ENCODE measurements at regions not wholly inside any gene's neighbourhood (a gene's known extent, or its start where the extent isn't known, plus 50 kb on each side); places are given as distances from the start of the nearest gene placed in this dataset.

- no peak for TF ChIP-seq FOXP4 (CRISPR knock-in tag; IDR thresholded peaks at IDR 0.05)
- TF ChIP-seq ZBTB33 (CRISPR knock-in tag; IDR thresholded peaks at IDR 0.05) = no peak
- no peak for TF ChIP-seq ZNF776 (CRISPR knock-in tag; IDR thresholded peaks at IDR 0.05)
- TF ChIP-seq PCBP1 (IDR thresholded peaks at IDR 0.05; ENCODE audit: borderline replicate concordance, low read depth, low read length) = no peak
- TF ChIP-seq MYC (CRISPR knock-in tag; IDR thresholded peaks at IDR 0.05; ENCODE audit: borderline replicate concordance) = no peak
- no peak for TF ChIP-seq CREB1 (IDR thresholded peaks at IDR 0.05)
- TF ChIP-seq CREB1 (CRISPR knock-in tag; IDR thresholded peaks at IDR 0.05) = no peak
- no peak for TF ChIP-seq REST (IDR thresholded peaks at IDR 0.05; ENCODE audit: borderline replicate concordance in 1 of 2, low read depth in 1 of 2, low read length in 2 of 2)
- no peak for TF ChIP-seq SMARCE1 (IDR thresholded peaks at IDR 0.05; ENCODE audit: borderline replicate concordance)
- TF ChIP-seq ZNF274 (CRISPR knock-in tag; IDR thresholded peaks at IDR 0.05) = no peak
- TF ChIP-seq EP300 (IDR thresholded peaks at IDR 0.05; ENCODE audit: low read depth in 2 of 2, low read length in 2 of 2) = no peak
- TF ChIP-seq EP300 (CRISPR knock-in tag; IDR thresholded peaks at IDR 0.05; ENCODE audit: borderline replicate concordance) = no peak
- no peak for TF ChIP-seq USF2 (IDR thresholded peaks at IDR 0.05; ENCODE audit: low read depth, low read length)
- no peak for TF ChIP-seq USF2 (CRISPR knock-in tag; IDR thresholded peaks at IDR 0.05; ENCODE audit: borderline replicate concordance)
- no peak for TF ChIP-seq ZFP1 (CRISPR knock-in tag; IDR thresholded peaks at IDR 0.05)
- no peak for TF ChIP-seq HDAC6 (IDR thresholded peaks at IDR 0.05; ENCODE audit: low read depth, low read length)
Observed at GRCh38 chr1:166701603-166702100, 137.6 kb upstream of the POGK start.

All from HepG2 (cell line).